ENCODE measurements at regions not wholly inside any gene's neighbourhood (a gene's known extent, or its start where the extent isn't known, plus 50 kb on each side); places are given as distances from the start of the nearest gene placed in this dataset.
"Not testable (repeated sequence)": the region's sequence is repeated elsewhere in the genome, so short reads cannot be mapped to it uniquely, and the experiment has no call there.

DNA sequence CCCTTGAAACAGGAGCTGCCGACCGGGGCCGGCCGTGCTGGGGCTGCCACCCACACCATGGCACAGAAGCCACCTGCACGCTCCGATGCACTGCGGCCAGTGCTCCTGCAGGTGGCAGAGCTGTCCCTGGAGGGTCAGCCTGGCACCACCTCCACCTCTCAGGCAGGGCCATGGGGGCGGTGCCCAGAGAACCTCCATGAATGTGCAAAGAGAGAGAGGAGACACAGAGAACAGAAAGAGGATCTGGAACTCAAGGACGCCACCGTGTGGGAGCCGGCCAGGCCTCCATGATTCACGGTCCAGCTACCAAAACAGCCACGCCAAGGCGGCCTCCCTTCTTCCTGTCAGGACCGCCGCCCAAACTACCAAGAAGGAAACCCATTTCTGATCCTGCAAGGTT, 5397.7 kb upstream of the TPTE start:
- TF ChIP-seq, protein P1, sequence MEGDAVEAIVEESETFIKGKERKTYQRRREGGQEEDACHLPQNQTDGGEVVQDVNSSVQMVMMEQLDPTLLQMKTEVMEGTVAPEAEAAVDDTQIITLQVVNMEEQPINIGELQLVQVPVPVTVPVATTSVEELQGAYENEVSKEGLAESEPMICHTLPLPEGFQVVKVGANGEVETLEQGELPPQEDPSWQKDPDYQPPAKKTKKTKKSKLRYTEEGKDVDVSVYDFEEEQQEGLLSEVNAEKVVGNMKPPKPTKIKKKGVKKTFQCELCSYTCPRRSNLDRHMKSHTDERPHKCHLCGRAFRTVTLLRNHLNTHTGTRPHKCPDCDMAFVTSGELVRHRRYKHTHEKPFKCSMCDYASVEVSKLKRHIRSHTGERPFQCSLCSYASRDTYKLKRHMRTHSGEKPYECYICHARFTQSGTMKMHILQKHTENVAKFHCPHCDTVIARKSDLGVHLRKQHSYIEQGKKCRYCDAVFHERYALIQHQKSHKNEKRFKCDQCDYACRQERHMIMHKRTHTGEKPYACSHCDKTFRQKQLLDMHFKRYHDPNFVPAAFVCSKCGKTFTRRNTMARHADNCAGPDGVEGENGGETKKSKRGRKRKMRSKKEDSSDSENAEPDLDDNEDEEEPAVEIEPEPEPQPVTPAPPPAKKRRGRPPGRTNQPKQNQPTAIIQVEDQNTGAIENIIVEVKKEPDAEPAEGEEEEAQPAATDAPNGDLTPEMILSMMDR (IDR thresholded peaks at IDR 0.05) = peak in 3 of 5 experiments; percentile 29 to 38 (median 32)
- not testable (repeated sequence) for TF ChIP-seq EP300, POLR2A (IDR thresholded peaks at IDR 0.05)

All from tibial nerve (tissue), 4 donors.